ENCODE measurements at regions not wholly inside any gene's neighbourhood (a gene's known extent, or its start where the extent isn't known, plus 50 kb on each side); places are given as distances from the start of the nearest gene placed in this dataset.

- no peaks in the 10 kb centered on the region for H3K9me3 ChIP-seq
- no peak for DNase-seq
- no peaks in the 10 kb centered on the region for H3K4me1 ChIP-seq
- H3K36me3 ChIP-seq = no peaks in the 10 kb centered on the region
- H3K27me3 ChIP-seq = no peaks in the 10 kb centered on the region
- no peak overlapping the region for H3K4me3 ChIP-seq
- no peak overlapping the region for H3K27ac ChIP-seq
- TF ChIP-seq POLR2A (IDR thresholded peaks at IDR 0.05) = no peak
- TF ChIP-seq CTCF (IDR thresholded peaks at IDR 0.05) = no peak
Measured at GRCh38 chr11:69935941-69936505, 116.8 kb upstream of the FGF3 start.

GRCh38 chr11:69936771-69937170, 117.6 kb upstream of the FGF3 start:
- no peaks in the 10 kb centered on the region for H3K27me3 ChIP-seq

GRCh38 chr11:69938206-69938605, 119.0 kb upstream of the FGF3 start:
- Histone ChIP-seq H3K4me1 (no peaks in the 10 kb centered on the region), H3K36me3 (no peaks in the 10 kb centered on the region), H3K9me3 (no peaks in the 10 kb centered on the region), H3K4me3 (no peak overlapping the region), H3K27me3 (no peaks in the 10 kb centered on the region), H3K27ac (no peak overlapping the region)
- DNase-seq = peak in 1 of 3 donors; percentile 19
- TF ChIP-seq POLR2A (IDR thresholded peaks at IDR 0.05) = no peak
- no peak for TF ChIP-seq CTCF (IDR thresholded peaks at IDR 0.05)

More at GRCh38 chr11:69936771-69937170, 117.6 kb upstream of the FGF3 start:
- TF ChIP-seq POLR2A (IDR thresholded peaks at IDR 0.05) (no peak), CTCF (IDR thresholded peaks at IDR 0.05) (no peak)
- Histone ChIP-seq H3K4me1 (no peaks in the 10 kb centered on the region), H3K9me3 (no peaks in the 10 kb centered on the region), H3K4me3 (no peak overlapping the region), H3K27ac (no peak overlapping the region), H3K36me3 (no peaks in the 10 kb centered on the region)
- DNase-seq = no peak

- Histone ChIP-seq H3K36me3 (no peaks in the 10 kb centered on the region), H3K9me3 (no peaks in the 10 kb centered on the region), H3K27ac (peak overlapping the region in 1 of 4 donors; percentile 62), H3K27me3 (no peaks in the 10 kb centered on the region), H3K4me3 (no peak overlapping the region), H3K4me1 (no peaks in the 10 kb centered on the region)
- peak in 1 of 3 donors; percentile 48 for DNase-seq
- no peak for TF ChIP-seq CTCF (IDR thresholded peaks at IDR 0.05)
- TF ChIP-seq POLR2A (IDR thresholded peaks at IDR 0.05) = no peak
Measured at GRCh38 chr11:69939551-69940245, 120.5 kb upstream of the FGF3 start.

- peak overlapping the region in 1 of 4 donors; percentile 62 for H3K27ac ChIP-seq
- no peak overlapping the region for H3K4me3 ChIP-seq
- H3K4me1 ChIP-seq = no peaks in the 10 kb centered on the region
- peak in 1 of 3 donors; percentile 22 for DNase-seq
- TF ChIP-seq POLR2A (IDR thresholded peaks at IDR 0.05) (no peak), CTCF (IDR thresholded peaks at IDR 0.05) (no peak)
- no peaks in the 10 kb centered on the region for H3K36me3 ChIP-seq
- H3K9me3 ChIP-seq = no peaks in the 10 kb centered on the region
- no peaks in the 10 kb centered on the region for H3K27me3 ChIP-seq
Measured at GRCh38 chr11:69940246-69940610, 121.0 kb upstream of the FGF3 start.
